Breast epithelium (tissue), 3 donors: ENCODE measurements at regions not wholly inside any gene's neighbourhood (a gene's known extent, or its start where the extent isn't known, plus 50 kb on each side); places are given as distances from the start of the nearest gene placed in this dataset.

Source experiments
- CTCF ChIP-seq, 3 donors: fragments of 450-650 bp; IDR thresholded peaks; one replicate each; pipeline ENCODE4 v1.5.1; 2016 to 2017; ENCODE audit warnings: antibody characterized with exemption in 3 of 3, mild to moderate bottlenecking in 3 of 3, moderate library complexity in 3 of 3
- POLR2A ChIP-seq: fragments of 450-650 bp; IDR thresholded peaks from one replicate; pipeline ENCODE4 v1.6.1; 2016; ENCODE audit warnings: antibody characterized with exemption, mild to moderate bottlenecking, moderate library complexity
- POLR2AphosphoS5 ChIP-seq, 3 donors: sonication (generic); formaldehyde crosslinking; IDR thresholded peaks; one replicate each; pipeline ENCODE4 v1.6.1; 2017; ENCODE audit warnings: antibody characterized with exemption in 3 of 3

GRCh38 chr6:111994791-111995190 is 59.1 kb upstream of the CCN6 start:
- no peak for TF ChIP-seq POLR2A
- no peak for TF ChIP-seq CTCF (IDR thresholded peaks at IDR 0.05)
- no peak for TF ChIP-seq POLR2AphosphoS5 (IDR thresholded peaks at IDR 0.05)
